SIG-M5 treated with dmso at 0.1 percent for 504 hours (cell line): ENCODE measurements at regions not wholly inside any gene's neighbourhood (a gene's known extent, or its start where the extent isn't known, plus 50 kb on each side); places are given as distances from the start of the nearest gene placed in this dataset.
A peak's percentile ranks its signal among the peaks of the same experiment; 100 is the strongest.

Source experiments
- DNase-seq: peaks from one replicate; lab custom pipeline; 2025; ENCODE audit not compliant: unreplicated experiment; lab: John Stamatoyannopoulos, UW

- DNase-seq, result no peak
These were observed 211.5 kb upstream of the C14orf180 start for GRCh38 chr14:104367866-104368750.

GRCh38 chr14:104368751-104369100 lies 210.8 kb upstream of the C14orf180 start:
- DNase-seq, result no peak

- DNase-seq, result no peak
These were observed 210.4 kb upstream of the C14orf180 start for GRCh38 chr14:104369208-104369607.

GRCh38 chr14:104370256-104370870 lies 209.2 kb upstream of the C14orf180 start:
- DNase-seq, result peak; percentile 34

- no peak for DNase-seq
These were observed 208.5 kb upstream of the C14orf180 start for GRCh38 chr14:104371031-104371430.

- no peak for DNase-seq
These were observed 207.6 kb upstream of the C14orf180 start for GRCh38 chr14:104371917-104372316.

- DNase-seq, result no peak
These were observed 207.0 kb upstream of the C14orf180 start for GRCh38 chr14:104372390-104373054.

GRCh38 chr14:104373055-104373854 lies 206.3 kb upstream of the C14orf180 start:
- DNase-seq, result peak; percentile 1

- DNase-seq, result no peak
These were observed 205.5 kb upstream of the C14orf180 start for GRCh38 chr14:104373855-104374717.

- no peak for DNase-seq
These were observed 204.9 kb upstream of the C14orf180 start for GRCh38 chr14:104374718-104375080.

GRCh38 chr14:104375551-104376201 lies 203.9 kb upstream of the C14orf180 start:
- no peak for DNase-seq

- no peak for DNase-seq
These were observed 203.1 kb upstream of the C14orf180 start for GRCh38 chr14:104376202-104377140.

GRCh38 chr14:104377256-104377655 lies 202.3 kb upstream of the C14orf180 start:
- no peak for DNase-seq

- DNase-seq, result no peak
These were observed 200.9 kb upstream of the C14orf180 start for GRCh38 chr14:104378698-104379113.

- no peak for DNase-seq
These were observed 197.0 kb upstream of the C14orf180 start for GRCh38 chr14:104382361-104383087.

- DNase-seq, result no peak
These were observed 196.2 kb upstream of the C14orf180 start for GRCh38 chr14:104383088-104383995.
